Mesendoderm (in vitro differentiated cells): ENCODE measurements at regions not wholly inside any gene's neighbourhood (a gene's known extent, or its start where the extent isn't known, plus 50 kb on each side); places are given as distances from the start of the nearest gene placed in this dataset.
"Not testable (repeated sequence)": the region's sequence is repeated elsewhere in the genome, so short reads cannot be mapped to it uniquely, and the experiment has no call there.

Experiments used
- DNase-seq: peaks from one replicate; pipeline ENCODE4 v3.0.0; 2013
- H2AK5ac ChIP-seq: 2 replicates; pipeline ENCODE4 v1.6.1; 2013; ENCODE audit warnings: low read length, inconsistent platforms
- H2BK120ac ChIP-seq: 2 replicates; pipeline ENCODE4 v1.6.1; 2013; ENCODE audit warnings: low read depth, mild to moderate bottlenecking, low read length, moderate library complexity, mixed read lengths
- H2BK15ac ChIP-seq: replicated peaks from 2 replicates; pipeline ENCODE4 v1.6.1; 2013; ENCODE audit warnings: low read depth, mild to moderate bottlenecking, moderate library complexity
- H2BK5ac ChIP-seq: 2 replicates; pipeline ENCODE4 v1.6.1; 2013; ENCODE audit warnings: low read length, inconsistent platforms
- H3K18ac ChIP-seq: 2 replicates; pipeline ENCODE4 v1.6.1; 2013; ENCODE audit warnings: mild to moderate bottlenecking, low read length, mixed read lengths
- H3K23ac ChIP-seq: one replicate; pipeline ENCODE4 v1.6.1; 2013; ENCODE audit warnings: low read length
- H3K27ac ChIP-seq: 2 replicates; pipeline ENCODE4 v1.5.1; 2013; ENCODE audit warnings: low read depth, mild to moderate bottlenecking, inconsistent platforms, low read length, moderate library complexity
- H3K27me3 ChIP-seq: 2 replicates; pipeline ENCODE4 v1.6.1; 2013; ENCODE audit warnings: low read length, control low read depth, mild to moderate bottlenecking, inconsistent platforms; ENCODE audit not compliant: insufficient read depth, poor library complexity
- H3K36me3 ChIP-seq: 2 replicates; pipeline ENCODE4 v1.6.1; 2013; ENCODE audit warnings: low read length, inconsistent platforms; ENCODE audit not compliant: control insufficient read depth, insufficient read depth
- H3K4ac ChIP-seq: one replicate; pipeline ENCODE4 v1.6.1; 2013; ENCODE audit warnings: low read depth, mild to moderate bottlenecking, low read length, moderate library complexity
- H3K4me1 ChIP-seq: 2 replicates; pipeline ENCODE4 v1.6.1; 2013; ENCODE audit warnings: low read depth, low read length, inconsistent platforms; ENCODE audit not compliant: control insufficient read depth
- H3K4me2 ChIP-seq: 2 replicates; pipeline ENCODE4 v1.6.1; 2013; ENCODE audit warnings: low read length
- H3K4me3 ChIP-seq: 2 replicates; pipeline ENCODE4 v1.5.1; 2013; ENCODE audit warnings: mild to moderate bottlenecking, low read length
- H3K56ac ChIP-seq: one replicate; pipeline ENCODE4 v1.6.1; 2013; ENCODE audit warnings: low read length
- H3K79me1 ChIP-seq: 2 replicates; pipeline ENCODE4 v1.6.1; 2013; ENCODE audit warnings: low read length, inconsistent platforms
- H3K79me2 ChIP-seq: 2 replicates; pipeline ENCODE4 v1.6.1; 2013; ENCODE audit warnings: mild to moderate bottlenecking, low read length; ENCODE audit not compliant: control insufficient read depth, insufficient read depth
- H3K9ac ChIP-seq: 2 replicates; pipeline ENCODE4 v1.6.1; 2013; ENCODE audit warnings: low read length, inconsistent platforms
- H4K5ac ChIP-seq: one replicate; pipeline ENCODE4 v1.6.1; 2013; ENCODE audit warnings: low read length
- H4K8ac ChIP-seq: one replicate; pipeline ENCODE4 v1.6.1; 2013; ENCODE audit warnings: low read depth, mild to moderate bottlenecking, control low read depth, low read length, moderate library complexity
- WGBS: extraction: QIAGEN DNeasy Blood & Tissue Kit; methylation state at CpG from one replicate; pipeline ENCODE4 v1.1.7; 2013; ENCODE audit warnings: low lambda C conversion rate, missing lambda C conversion rate; ENCODE audit not compliant: insufficient coverage; ENCODE audit errors: extremely low coverage; 5-methylcytosine and 5-hydroxymethylcytosine counted together

- no peak overlapping the region for H4K8ac ChIP-seq
- no peak overlapping the region for H3K23ac ChIP-seq
- H3K18ac ChIP-seq = no peak overlapping the region
- no peak overlapping the region for H3K9ac ChIP-seq
- no peaks in the 10 kb centered on the region for H3K36me3 ChIP-seq
- H4K5ac ChIP-seq = no peak overlapping the region
- H3K79me1 ChIP-seq = no peaks in the 10 kb centered on the region
- H3K27me3 ChIP-seq = no peaks in the 10 kb centered on the region
- no peak overlapping the region for H3K4ac ChIP-seq
- no peak overlapping the region for H3K4me2 ChIP-seq
- H3K56ac ChIP-seq = no peak overlapping the region
- no peak overlapping the region for H2BK120ac ChIP-seq
- no peaks in the 10 kb centered on the region for H3K4me1 ChIP-seq
- no peak for DNase-seq
- H2BK15ac ChIP-seq = no peak overlapping the region
- no peak overlapping the region for H2AK5ac ChIP-seq
- no peak overlapping the region for H3K4me3 ChIP-seq
- no peak overlapping the region for H3K27ac ChIP-seq
- H3K79me2 ChIP-seq = no peaks in the 10 kb centered on the region
- WGBS = 100% methylated on average over 2 of the region's 6 CpGs
- H2BK5ac ChIP-seq = no peak overlapping the region
These were observed 1966.0 kb downstream of the PCDH7 start for GRCh38 chr4:32686123-32686522.

- H2BK120ac ChIP-seq = no peak overlapping the region
- H4K5ac ChIP-seq = no peak overlapping the region
- no peaks in the 10 kb centered on the region for H3K4me1 ChIP-seq
- no peaks in the 10 kb centered on the region for H3K36me3 ChIP-seq
- H3K4ac ChIP-seq = no peak overlapping the region
- H3K27ac ChIP-seq = no peak overlapping the region
- no peak overlapping the region for H2BK15ac ChIP-seq
- no peak for DNase-seq
- H3K18ac ChIP-seq = no peak overlapping the region
- no peak overlapping the region for H3K56ac ChIP-seq
- WGBS = no CpG with 5 or more reads among the region's 3 CpGs
- no peak overlapping the region for H2BK5ac ChIP-seq
- no peak overlapping the region for H3K4me3 ChIP-seq
- H3K79me1 ChIP-seq = no peaks in the 10 kb centered on the region
- H3K9ac ChIP-seq = no peak overlapping the region
- no peaks in the 10 kb centered on the region for H3K79me2 ChIP-seq
- H4K8ac ChIP-seq = no peak overlapping the region
- H3K23ac ChIP-seq = no peak overlapping the region
- H2AK5ac ChIP-seq = no peak overlapping the region
- no peak overlapping the region for H3K4me2 ChIP-seq
- H3K27me3 ChIP-seq = no peaks in the 10 kb centered on the region
These were observed 1969.3 kb downstream of the PCDH7 start for GRCh38 chr4:32689518-32689917.

GRCh38 chr4:32697281-32697814 is 1977.2 kb downstream of the PCDH7 start:
- no peaks in the 10 kb centered on the region for H3K4me1 ChIP-seq
- H3K79me1 ChIP-seq = no peaks in the 10 kb centered on the region
- no peaks in the 10 kb centered on the region for H3K27me3 ChIP-seq
- H2BK120ac ChIP-seq = no peak overlapping the region
- no peak overlapping the region for H3K18ac ChIP-seq
- no peak overlapping the region for H4K5ac ChIP-seq
- no peak overlapping the region for H3K4ac ChIP-seq
- no peak overlapping the region for H2BK15ac ChIP-seq
- H3K56ac ChIP-seq = no peak overlapping the region
- no peak overlapping the region for H2BK5ac ChIP-seq
- no peak overlapping the region for H3K23ac ChIP-seq
- no peak overlapping the region for H2AK5ac ChIP-seq
- H3K4me3 ChIP-seq = no peak overlapping the region
- H4K8ac ChIP-seq = no peak overlapping the region
- no peaks in the 10 kb centered on the region for H3K36me3 ChIP-seq
- no peak overlapping the region for H3K9ac ChIP-seq
- H3K79me2 ChIP-seq = no peaks in the 10 kb centered on the region
- no peak for DNase-seq
- no CpG with 5 or more reads among the region's 2 CpGs for WGBS
- H3K4me2 ChIP-seq = no peak overlapping the region
- no peak overlapping the region for H3K27ac ChIP-seq

- Histone ChIP-seq H3K9ac (no peak overlapping the region), H3K4me2 (no peak overlapping the region), H3K23ac (no peak overlapping the region), H3K27ac (no peak overlapping the region), H3K18ac (no peak overlapping the region), H2BK15ac (no peak overlapping the region), H3K27me3 (no peaks in the 10 kb centered on the region), H4K5ac (no peak overlapping the region), H3K4ac (no peak overlapping the region), H3K4me3 (no peak overlapping the region), H2AK5ac (no peak overlapping the region), H2BK120ac (no peak overlapping the region), H3K79me2 (no peaks in the 10 kb centered on the region), H3K36me3 (no peaks in the 10 kb centered on the region), H3K56ac (no peak overlapping the region), H3K79me1 (no peaks in the 10 kb centered on the region), H3K4me1 (no peaks in the 10 kb centered on the region), H4K8ac (no peak overlapping the region), H2BK5ac (no peak overlapping the region)
- no CpG with 5 or more reads among the region's 1 CpG for WGBS
- no peak for DNase-seq
These were observed 1980.7 kb downstream of the PCDH7 start for GRCh38 chr4:32700838-32701237.

GRCh38 chr4:32706893-32707292 is 1986.7 kb downstream of the PCDH7 start:
- H3K79me1 ChIP-seq = no peaks in the 10 kb centered on the region
- H2BK15ac ChIP-seq = no peak overlapping the region
- no peaks in the 10 kb centered on the region for H3K4me1 ChIP-seq
- H3K4me3 ChIP-seq = no peak overlapping the region
- H2AK5ac ChIP-seq = no peak overlapping the region
- no peak overlapping the region for H4K8ac ChIP-seq
- no peak overlapping the region for H3K23ac ChIP-seq
- H3K79me2 ChIP-seq = no peaks in the 10 kb centered on the region
- DNase-seq = no peak
- no peak overlapping the region for H4K5ac ChIP-seq
- H2BK120ac ChIP-seq = no peak overlapping the region
- H3K36me3 ChIP-seq = no peaks in the 10 kb centered on the region
- H3K9ac ChIP-seq = no peak overlapping the region
- no peak overlapping the region for H3K4ac ChIP-seq
- no CpG with 5 or more reads among the region's 1 CpG for WGBS
- H3K56ac ChIP-seq = no peak overlapping the region
- no peak overlapping the region for H3K4me2 ChIP-seq
- H2BK5ac ChIP-seq = no peak overlapping the region
- H3K27ac ChIP-seq = no peak overlapping the region
- no peak overlapping the region for H3K18ac ChIP-seq
- H3K27me3 ChIP-seq = no peaks in the 10 kb centered on the region

- H3K27ac ChIP-seq, H2BK120ac ChIP-seq, H4K8ac ChIP-seq, H3K9ac ChIP-seq, H3K4ac ChIP-seq, H3K4me1 ChIP-seq, H2BK15ac ChIP-seq, H3K4me3 ChIP-seq, DNase-seq, H2BK5ac ChIP-seq, H3K36me3 ChIP-seq, H4K5ac ChIP-seq, H3K4me2 ChIP-seq, H3K79me1 ChIP-seq, H3K27me3 ChIP-seq, H2AK5ac ChIP-seq, H3K18ac ChIP-seq, H3K79me2 ChIP-seq, H3K23ac ChIP-seq, H3K56ac ChIP-seq: not testable (repeated sequence)
- no CpG with 5 or more reads among the region's 42 CpGs for WGBS
These were observed 1996.0 kb downstream of the PCDH7 start for GRCh38 chr4:32716090-32716620.
